SK-N-SH (cell line): ENCODE measurements at regions not wholly inside any gene's neighbourhood (a gene's known extent, or its start where the extent isn't known, plus 50 kb on each side); places are given as distances from the start of the nearest gene placed in this dataset.

Experiments
- CTCF ChIA-PET: fragments of 300-600, 350-600 bp; formaldehyde crosslinking; extraction: SDS; loops from one replicate; lab custom pipeline; 2021; lab: Yijun Ruan, JAX
- POLR2A ChIA-PET: fragments of 350-600 bp; sonication (Branson Sonifier 250); formaldehyde crosslinking; extraction: SDS; loops from one replicate; lab custom pipeline; 2020; ENCODE audit warnings: antibody characterized with exemption, inconsistent platforms; lab: Yijun Ruan, JAX
- DNase-seq: peaks from one replicate; pipeline ENCODE4 v3.0.0; 2012
- H2AFZ ChIP-seq: fragments of 200-600 bp; sonication (generic); 2 replicates; pipeline ENCODE4 v1.8.1; 2016; ENCODE audit warnings: antibody characterized with exemption, mild to moderate bottlenecking, low read depth
- H3F3A ChIP-seq: fragments of 200-600 bp; sonication (generic); replicated peaks from 2 replicates; pipeline ENCODE3; 2016; ENCODE audit warnings: antibody characterized with exemption, mild to moderate bottlenecking; ENCODE audit not compliant: insufficient read depth
- H3K27ac ChIP-seq, 2 experiments: fragments of 200-500 bp in 1 of 2; fragments of 200-600 bp in 1 of 2; sonication (Bioruptor generic) in 1 of 2; sonication (generic), shearing (Covaris generic) in 1 of 2; 2 replicates each; pipeline versions ENCODE4 v1.5.1 to v1.6.1; 2014 to 2016; ENCODE audit warnings: low read depth in 2 of 2, inconsistent platforms in 1 of 2, low read length in 1 of 2, mild to moderate bottlenecking in 1 of 2, mixed read lengths in 1 of 2
- H3K27me3 ChIP-seq: fragments of 200-600 bp; sonication (generic), shearing (Covaris generic); 2 replicates; pipeline ENCODE4 v1.6.1; 2016; ENCODE audit warnings: mixed run types; ENCODE audit not compliant: insufficient read depth
- H3K36me3 ChIP-seq, 2 experiments: fragments of 200-500 bp in 1 of 2; fragments of 200-600 bp in 1 of 2; sonication (Bioruptor generic) in 1 of 2; sonication (generic) in 1 of 2; replicated peaks in 1 of 2; 2 replicates each; pipeline versions ENCODE3 to v1.5.1; 2014 to 2016; ENCODE audit warnings: low read length in 1 of 2, mild to moderate bottlenecking in 1 of 2; ENCODE audit not compliant: insufficient read depth in 2 of 2, control insufficient read depth in 1 of 2
- H3K4me1 ChIP-seq, 2 experiments: fragments of 200-500 bp in 1 of 2; fragments of 200-600 bp in 1 of 2; sonication (Bioruptor generic) in 1 of 2; sonication (generic), shearing (Covaris generic) in 1 of 2; 2 replicates each; pipeline versions ENCODE4 v1.5.1 to v1.6.1; 2014 to 2016; ENCODE audit warnings: low read depth in 1 of 2, low read length in 1 of 2, mixed run types in 1 of 2; ENCODE audit not compliant: insufficient read depth in 2 of 2, control insufficient read depth in 1 of 2
- H3K4me2 ChIP-seq: fragments of 200-600 bp; sonication (generic), shearing (Covaris generic); 2 replicates; pipeline ENCODE4 v1.6.1; 2017; ENCODE audit warnings: mixed run types
- H3K4me3 ChIP-seq, 2 experiments: fragments of 200-500 bp in 1 of 2; fragments of 200-600 bp in 1 of 2; sonication (Bioruptor generic) in 1 of 2; sonication (generic), shearing (Covaris generic) in 1 of 2; 2 replicates each; pipeline versions ENCODE4 v1.5.1 to v1.8.1; 2014 to 2016; ENCODE audit warnings: low read depth in 2 of 2, inconsistent platforms in 1 of 2, low read length in 1 of 2, mild to moderate bottlenecking in 1 of 2, mixed read lengths in 1 of 2, moderate library complexity in 1 of 2
- H3K79me2 ChIP-seq: fragments of 200-600 bp; sonication (generic); 2 replicates; pipeline ENCODE4 v1.8.1; 2017; ENCODE audit warnings: mild to moderate bottlenecking; ENCODE audit not compliant: insufficient read depth
- H3K9ac ChIP-seq: fragments of 200-600 bp; sonication (generic); 2 replicates; pipeline ENCODE4 v1.6.1; 2017; ENCODE audit warnings: mixed run types
- H3K9me2 ChIP-seq: fragments of 200-600 bp; sonication (generic); 2 replicates; pipeline ENCODE4 v1.6.1; 2017; ENCODE audit warnings: mixed run types
- H3K9me3 ChIP-seq: fragments of 200-600 bp; sonication (generic); 2 replicates; pipeline ENCODE4 v1.6.1; 2017; ENCODE audit warnings: mixed run types, mild to moderate bottlenecking, moderate library complexity
- H4K20me1 ChIP-seq: fragments of 200-600 bp; sonication (generic); 2 replicates; pipeline ENCODE4 v1.6.1; 2017; ENCODE audit warnings: mild to moderate bottlenecking, mixed run types; ENCODE audit not compliant: insufficient read depth
- ELF1 ChIP-seq: IDR thresholded peaks from 2 replicates; pipeline ENCODE4 v1.4.0; 2012
- EP300 ChIP-seq, 2 experiments: IDR thresholded peaks; 2 replicates each; pipeline versions ENCODE4 v1.4.0 to v1.6.1; 2012; ENCODE audit warnings: borderline replicate concordance in 1 of 2, low read depth in 1 of 2, low read length in 1 of 2
- EZH2phosphoT487 ChIP-seq: fragments of 200-600 bp; sonication (generic); IDR thresholded peaks from 2 replicates; pipeline ENCODE4 v1.6.1; 2017; ENCODE audit warnings: low read depth, mixed run types, mild to moderate bottlenecking, antibody characterized with exemption, moderate library complexity, borderline replicate concordance
- GABPA ChIP-seq: IDR thresholded peaks from 2 replicates; pipeline ENCODE4 v1.4.0; 2012; ENCODE audit warnings: low read depth, mild to moderate bottlenecking
- GATA2 ChIP-seq: sonication (generic); formaldehyde crosslinking; IDR thresholded peaks from 2 replicates; pipeline ENCODE4 v1.5.0; 2020; ENCODE audit warnings: mild to moderate bottlenecking, missing genetic modification reagents
- JUND ChIP-seq: IDR thresholded peaks from 2 replicates; pipeline ENCODE4 v1.4.0; 2012
- POLR2AphosphoS5 ChIP-seq: IDR thresholded peaks from 2 replicates; pipeline ENCODE4 v1.6.1; 2012; ENCODE audit warnings: low read depth, low read length
- RAD21 ChIP-seq: IDR thresholded peaks from 2 replicates; pipeline ENCODE4 v1.6.1; 2012; ENCODE audit warnings: mild to moderate bottlenecking, low read length
- RCOR1 ChIP-seq: fragments of 150-350 bp; IDR thresholded peaks from 2 replicates; pipeline ENCODE4 v1.6.1; 2017; ENCODE audit warnings: antibody characterized with exemption, low read length
- RFX5 ChIP-seq: IDR thresholded peaks from 2 replicates; pipeline ENCODE4 v1.6.1; 2012; ENCODE audit warnings: mild to moderate bottlenecking, improper control_type of control experiment, low read length
- SIN3A ChIP-seq: IDR thresholded peaks from 2 replicates; pipeline ENCODE4 v1.6.1; 2012; ENCODE audit warnings: low read depth, mild to moderate bottlenecking, low read length, moderate library complexity, borderline replicate concordance
- TAF1 ChIP-seq: IDR thresholded peaks from 2 replicates; pipeline ENCODE4 v1.6.1; 2012; ENCODE audit warnings: low read depth, mild to moderate bottlenecking, low read length, moderate library complexity, borderline replicate concordance
- TCF12 ChIP-seq: IDR thresholded peaks from 2 replicates; pipeline ENCODE4 v1.4.0; 2012
- YY1 ChIP-seq: IDR thresholded peaks from 2 replicates; pipeline ENCODE4 v1.4.0; 2012; ENCODE audit warnings: low read depth, mild to moderate bottlenecking
- WGBS: methylation state at CpG from one replicate; pipeline ENCODE4 v1.1.6; 2017; ENCODE audit warnings: low lambda C conversion rate; 5-methylcytosine and 5-hydroxymethylcytosine counted together
- TF ChIP-seq, protein P1 (sequence below): IDR thresholded peaks from 2 replicates; pipeline ENCODE4 v1.4.0; 2012; ENCODE audit warnings: low read depth, borderline replicate concordance
- TF ChIP-seq, protein P2 (sequence below): IDR thresholded peaks from 2 replicates; pipeline ENCODE4; 2012
- TF ChIP-seq, protein P3 (sequence below): fragments of 200-600 bp; sonication (generic); IDR thresholded peaks from 2 replicates; pipeline ENCODE4 v1.6.1; 2017; ENCODE audit warnings: antibody characterized with exemption, mild to moderate bottlenecking, moderate library complexity
- TF ChIP-seq, protein P4 (sequence below): IDR thresholded peaks from 2 replicates; pipeline ENCODE4 v1.4.0; 2012; ENCODE audit warnings: low read depth, borderline replicate concordance

DNA sequence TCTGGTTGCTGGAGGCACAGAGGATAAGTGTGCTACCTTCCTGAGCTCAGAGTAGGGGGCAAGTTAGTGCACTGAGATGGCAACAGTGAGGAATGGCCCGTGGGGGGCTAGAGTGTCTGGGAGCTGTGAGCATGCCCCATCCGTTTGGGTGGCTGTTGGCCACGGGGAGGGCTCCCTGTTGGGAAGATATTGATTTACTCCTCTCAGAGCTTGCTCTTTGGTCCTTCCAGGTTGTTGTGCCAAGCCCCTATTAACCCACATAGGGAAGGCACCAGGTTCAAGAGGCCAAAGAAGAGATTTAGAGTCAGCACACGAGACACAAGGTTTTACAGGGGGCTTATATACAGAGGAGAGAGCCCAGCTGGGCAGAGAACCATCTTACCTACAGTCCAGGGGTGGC, 318.8 kb downstream of the TSN start:
- no peaks in the 10 kb centered on the region for H4K20me1 ChIP-seq
- 7% methylated on average over 4 of the region's 4 CpGs for WGBS
- CTCF ChIA-PET, result no interaction called here
- H2AFZ ChIP-seq, result no peak overlapping the region
- DNase-seq, result no peak
- H3K36me3 ChIP-seq, result no peaks in the 10 kb centered on the region
- H3F3A ChIP-seq, result no peaks in the 10 kb centered on the region
- H3K4me1 ChIP-seq, result peaks cover 0 to 15% of the 10 kb centered on the region in 2 experiments; a peak in 1 of 4 replicates
- no peaks in the 10 kb centered on the region for H3K27me3 ChIP-seq
- no peak overlapping the region for H3K4me2 ChIP-seq
- no peaks in the 10 kb centered on the region for H3K9me3 ChIP-seq
- H3K9ac ChIP-seq, result no peak overlapping the region
- H3K4me3 ChIP-seq, result no peak overlapping the region
- no peak overlapping the region for H3K27ac ChIP-seq
- H3K79me2 ChIP-seq, result no peaks in the 10 kb centered on the region
- TF ChIP-seq EP300 (IDR thresholded peaks at IDR 0.05; ENCODE audit: borderline replicate concordance in 1 of 2, low read depth in 1 of 2, low read length in 1 of 2) (no peak), JUND (no peak)
- POLR2A ChIA-PET, result no interaction called here
- H3K9me2 ChIP-seq, result no peaks in the 10 kb centered on the region

DNA sequence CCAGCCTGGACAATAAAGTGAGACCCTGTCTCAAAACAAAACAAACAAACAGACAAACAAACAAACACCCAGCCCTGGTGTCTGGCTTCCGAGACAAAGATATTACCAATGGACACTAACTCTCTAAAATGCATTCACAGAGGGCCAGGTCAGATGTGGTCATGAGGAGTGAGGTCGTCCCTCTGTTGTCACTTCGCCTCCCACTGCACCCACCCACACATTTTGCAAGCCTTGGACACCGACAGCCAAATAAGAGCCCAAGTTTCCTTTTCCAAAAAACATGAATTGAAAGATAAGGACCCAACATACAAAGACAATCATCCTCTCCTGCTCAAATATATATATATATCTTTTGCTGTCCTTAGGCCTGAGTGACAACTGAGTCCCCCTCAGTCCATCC, 319.9 kb downstream of the TSN start:
- Histone ChIP-seq H4K20me1 (no peaks in the 10 kb centered on the region), H3K36me3 (no peaks in the 10 kb centered on the region), H3K9me3 (no peaks in the 10 kb centered on the region), H2AFZ (no peak overlapping the region), H3K9me2 (no peaks in the 10 kb centered on the region), H3F3A (no peaks in the 10 kb centered on the region), H3K27me3 (no peaks in the 10 kb centered on the region), H3K9ac (no peak overlapping the region), H3K4me1 (peaks cover 0 to 4% of the 10 kb centered on the region in 2 experiments; a peak in 1 of 4 replicates), H3K79me2 (no peaks in the 10 kb centered on the region), H3K4me2 (no peak overlapping the region), H3K4me3 (no peak overlapping the region), H3K27ac (no peak overlapping the region)
- CTCF ChIA-PET, result interaction anchor here (0.6 kb wide), 1 partner anchor 1513 kb away, joined by 4 read pairs; no protein-coding TSS in a partner anchor
- TF ChIP-seq GATA2 (CRISPR knock-in tag) (no peak), RAD21 (no peak), RFX5 (no peak), EP300 (IDR thresholded peaks at IDR 0.05; ENCODE audit: borderline replicate concordance in 1 of 2, low read depth in 1 of 2, low read length in 1 of 2) (no peak), JUND (no peak), SIN3A (no peak), EZH2phosphoT487 (no peak), YY1 (no peak)
- TF ChIP-seq, protein P1, sequence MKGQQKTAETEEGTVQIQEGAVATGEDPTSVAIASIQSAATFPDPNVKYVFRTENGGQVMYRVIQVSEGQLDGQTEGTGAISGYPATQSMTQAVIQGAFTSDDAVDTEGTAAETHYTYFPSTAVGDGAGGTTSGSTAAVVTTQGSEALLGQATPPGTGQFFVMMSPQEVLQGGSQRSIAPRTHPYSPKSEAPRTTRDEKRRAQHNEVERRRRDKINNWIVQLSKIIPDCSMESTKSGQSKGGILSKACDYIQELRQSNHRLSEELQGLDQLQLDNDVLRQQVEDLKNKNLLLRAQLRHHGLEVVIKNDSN, result no peak
- POLR2A ChIA-PET, result no interaction called here
- WGBS, result 34% methylated on average over 4 of the region's 4 CpGs
- DNase-seq, result no peak

DNA sequence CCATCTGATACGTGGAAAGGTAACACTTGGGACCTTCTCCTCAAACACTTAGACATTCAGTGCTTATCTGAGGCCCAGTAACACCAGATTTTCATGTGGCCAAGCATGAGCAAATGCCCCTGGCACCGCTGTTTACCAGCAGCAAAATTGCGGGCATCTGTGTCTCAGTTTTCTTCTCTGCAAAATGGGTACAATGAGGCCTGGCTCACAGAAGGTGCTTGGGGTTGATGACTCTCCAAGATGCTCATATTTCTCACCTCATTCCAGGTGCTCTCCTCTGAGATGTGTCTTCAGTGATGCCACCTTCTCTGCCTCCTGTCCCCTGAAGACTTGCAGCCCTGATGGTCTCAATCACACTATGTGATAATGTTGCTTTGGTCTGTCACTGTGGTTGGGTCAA, 321.7 kb downstream of the TSN start:
- Histone ChIP-seq H3K9me2 (no peaks in the 10 kb centered on the region), H4K20me1 (no peaks in the 10 kb centered on the region), H3F3A (no peaks in the 10 kb centered on the region), H3K79me2 (no peaks in the 10 kb centered on the region), H3K4me3 (no peak overlapping the region), H3K9me3 (no peaks in the 10 kb centered on the region), H3K4me2 (no peak overlapping the region), H2AFZ (no peak overlapping the region), H3K27ac (no peak overlapping the region), H3K9ac (no peak overlapping the region), H3K27me3 (no peaks in the 10 kb centered on the region), H3K36me3 (no peaks in the 10 kb centered on the region), H3K4me1 (peaks cover 0 to 9% of the 10 kb centered on the region in 2 experiments; a peak in 1 of 4 replicates)
- POLR2A ChIA-PET, result no interaction called here
- CTCF ChIA-PET, result interaction anchor here (0.6 kb wide), 1 partner anchor 1365 kb away, joined by 3 read pairs; no protein-coding TSS in a partner anchor
- WGBS, result 0% methylated on average over 1 of the region's 3 CpGs
- DNase-seq, result no peak
- no peak for TF ChIP-seq RCOR1
- TF ChIP-seq YY1, result no peak
- no peak for TF ChIP-seq ELF1
- no peak for TF ChIP-seq POLR2AphosphoS5
- TF ChIP-seq TAF1, result no peak
- TF ChIP-seq GABPA, result no peak
- TF ChIP-seq, protein P2, sequence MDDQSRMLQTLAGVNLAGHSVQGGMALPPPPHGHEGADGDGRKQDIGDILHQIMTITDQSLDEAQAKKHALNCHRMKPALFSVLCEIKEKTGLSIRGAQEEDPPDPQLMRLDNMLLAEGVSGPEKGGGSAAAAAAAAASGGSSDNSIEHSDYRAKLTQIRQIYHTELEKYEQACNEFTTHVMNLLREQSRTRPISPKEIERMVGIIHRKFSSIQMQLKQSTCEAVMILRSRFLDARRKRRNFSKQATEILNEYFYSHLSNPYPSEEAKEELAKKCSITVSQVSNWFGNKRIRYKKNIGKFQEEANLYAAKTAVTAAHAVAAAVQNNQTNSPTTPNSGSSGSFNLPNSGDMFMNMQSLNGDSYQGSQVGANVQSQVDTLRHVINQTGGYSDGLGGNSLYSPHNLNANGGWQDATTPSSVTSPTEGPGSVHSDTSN, result no peak
- no peak for TF ChIP-seq RFX5
- TF ChIP-seq, protein P3, sequence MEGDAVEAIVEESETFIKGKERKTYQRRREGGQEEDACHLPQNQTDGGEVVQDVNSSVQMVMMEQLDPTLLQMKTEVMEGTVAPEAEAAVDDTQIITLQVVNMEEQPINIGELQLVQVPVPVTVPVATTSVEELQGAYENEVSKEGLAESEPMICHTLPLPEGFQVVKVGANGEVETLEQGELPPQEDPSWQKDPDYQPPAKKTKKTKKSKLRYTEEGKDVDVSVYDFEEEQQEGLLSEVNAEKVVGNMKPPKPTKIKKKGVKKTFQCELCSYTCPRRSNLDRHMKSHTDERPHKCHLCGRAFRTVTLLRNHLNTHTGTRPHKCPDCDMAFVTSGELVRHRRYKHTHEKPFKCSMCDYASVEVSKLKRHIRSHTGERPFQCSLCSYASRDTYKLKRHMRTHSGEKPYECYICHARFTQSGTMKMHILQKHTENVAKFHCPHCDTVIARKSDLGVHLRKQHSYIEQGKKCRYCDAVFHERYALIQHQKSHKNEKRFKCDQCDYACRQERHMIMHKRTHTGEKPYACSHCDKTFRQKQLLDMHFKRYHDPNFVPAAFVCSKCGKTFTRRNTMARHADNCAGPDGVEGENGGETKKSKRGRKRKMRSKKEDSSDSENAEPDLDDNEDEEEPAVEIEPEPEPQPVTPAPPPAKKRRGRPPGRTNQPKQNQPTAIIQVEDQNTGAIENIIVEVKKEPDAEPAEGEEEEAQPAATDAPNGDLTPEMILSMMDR, result no peak
- TF ChIP-seq TCF12, result no peak
- no peak for TF ChIP-seq EP300 (IDR thresholded peaks at IDR 0.05; ENCODE audit: borderline replicate concordance in 1 of 2, low read depth in 1 of 2, low read length in 1 of 2)
- TF ChIP-seq, protein P4, sequence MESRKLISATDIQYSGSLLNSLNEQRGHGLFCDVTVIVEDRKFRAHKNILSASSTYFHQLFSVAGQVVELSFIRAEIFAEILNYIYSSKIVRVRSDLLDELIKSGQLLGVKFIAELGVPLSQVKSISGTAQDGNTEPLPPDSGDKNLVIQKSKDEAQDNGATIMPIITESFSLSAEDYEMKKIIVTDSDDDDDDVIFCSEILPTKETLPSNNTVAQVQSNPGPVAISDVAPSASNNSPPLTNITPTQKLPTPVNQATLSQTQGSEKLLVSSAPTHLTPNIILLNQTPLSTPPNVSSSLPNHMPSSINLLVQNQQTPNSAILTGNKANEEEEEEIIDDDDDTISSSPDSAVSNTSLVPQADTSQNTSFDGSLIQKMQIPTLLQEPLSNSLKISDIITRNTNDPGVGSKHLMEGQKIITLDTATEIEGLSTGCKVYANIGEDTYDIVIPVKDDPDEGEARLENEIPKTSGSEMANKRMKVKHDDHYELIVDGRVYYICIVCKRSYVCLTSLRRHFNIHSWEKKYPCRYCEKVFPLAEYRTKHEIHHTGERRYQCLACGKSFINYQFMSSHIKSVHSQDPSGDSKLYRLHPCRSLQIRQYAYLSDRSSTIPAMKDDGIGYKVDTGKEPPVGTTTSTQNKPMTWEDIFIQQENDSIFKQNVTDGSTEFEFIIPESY, result no peak
